GM18499 (cell line): ENCODE measurements at regions not wholly inside any gene's neighbourhood (a gene's known extent, or its start where the extent isn't known, plus 50 kb on each side); places are given as distances from the start of the nearest gene placed in this dataset.
A peak's percentile ranks its signal among the peaks of the same experiment; 100 is the strongest.
"Not testable (repeated sequence)": the region's sequence is repeated elsewhere in the genome, so short reads cannot be mapped to it uniquely, and the experiment has no call there.

Experiments used
- ATAC-seq: cut with Tn5 transposase; IDR thresholded peaks from one replicate; pipeline ENCODE4 v1.9.1; 2021; ENCODE audit warnings: moderate number of reproducible peaks; ENCODE audit not compliant: insufficient read depth, unreplicated experiment

- ATAC-seq: not testable (repeated sequence)
These were observed 140.9 kb upstream of the GOLGA6L4 start for GRCh38 chr15:84094720-84095119.

- not testable (repeated sequence) for ATAC-seq
These were observed 138.5 kb upstream of the GOLGA6L4 start for GRCh38 chr15:84097053-84097452.

DNA sequence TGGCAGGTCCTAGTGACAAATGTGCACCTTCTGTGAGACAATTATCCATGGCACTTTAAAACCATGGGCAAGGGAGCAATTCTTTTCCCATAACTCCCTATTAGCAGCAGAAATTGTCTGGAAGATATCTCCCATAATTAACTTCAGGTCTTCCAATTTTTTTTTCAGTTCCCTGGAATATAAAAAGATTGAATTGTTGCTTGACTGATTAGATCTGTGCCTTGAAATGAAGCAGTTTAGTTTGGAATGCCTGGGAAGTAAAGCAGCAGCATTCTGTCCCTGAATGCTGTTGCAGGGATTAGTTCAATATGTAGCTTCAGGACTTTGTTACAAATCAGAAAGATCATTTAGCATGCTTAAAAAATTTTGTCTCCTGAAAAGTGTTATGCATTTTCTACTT, 137.0 kb upstream of the GOLGA6L4 start:
- no peak for ATAC-seq

GRCh38 chr15:84099181-84099580, 136.4 kb upstream of the GOLGA6L4 start:
- ATAC-seq: no peak

GRCh38 chr15:84103345-84103744, 132.2 kb upstream of the GOLGA6L4 start:
- ATAC-seq: no peak

DNA sequence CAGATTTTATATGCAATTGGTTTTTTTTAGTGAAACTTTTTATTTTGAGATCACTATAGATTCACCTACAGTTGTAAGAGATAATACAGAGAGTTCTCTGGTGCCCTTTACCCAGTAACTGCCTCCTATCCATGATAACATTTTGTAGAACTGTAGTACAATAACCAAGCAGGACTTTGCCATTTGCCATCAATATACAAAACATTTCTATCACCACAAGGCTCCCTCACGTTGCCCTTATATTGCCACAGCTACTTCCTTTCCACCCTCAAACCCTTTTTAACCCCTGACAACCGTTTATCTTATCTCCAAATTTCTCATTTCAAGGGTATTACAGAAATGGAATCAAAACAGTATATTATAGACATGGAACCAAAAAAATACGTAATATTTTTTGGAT, 130.7 kb upstream of the GOLGA6L4 start:
- ATAC-seq: no peak

- ATAC-seq: no peak
These were observed 126.8 kb upstream of the GOLGA6L4 start for GRCh38 chr15:84108728-84109127.

DNA sequence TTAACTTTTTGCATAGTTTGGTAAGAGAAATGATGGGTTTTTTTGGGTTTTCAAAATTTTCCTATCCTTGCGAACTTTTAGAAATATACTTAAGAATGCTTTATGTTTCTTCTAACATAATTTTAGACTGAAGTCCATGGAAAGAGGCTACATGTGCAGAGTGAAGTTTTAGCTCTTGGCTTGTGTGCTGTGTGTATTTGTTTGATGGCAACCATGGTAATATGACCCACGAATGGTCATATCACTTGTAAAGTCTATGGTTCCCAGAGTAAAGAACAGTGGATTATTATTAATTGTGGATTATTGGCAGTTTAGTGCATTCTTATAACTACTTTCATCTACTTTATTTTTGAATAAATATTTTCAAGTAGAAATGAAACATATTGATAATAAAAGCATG, 124.0 kb upstream of the GOLGA6L4 start:
- ATAC-seq: no peak

DNA sequence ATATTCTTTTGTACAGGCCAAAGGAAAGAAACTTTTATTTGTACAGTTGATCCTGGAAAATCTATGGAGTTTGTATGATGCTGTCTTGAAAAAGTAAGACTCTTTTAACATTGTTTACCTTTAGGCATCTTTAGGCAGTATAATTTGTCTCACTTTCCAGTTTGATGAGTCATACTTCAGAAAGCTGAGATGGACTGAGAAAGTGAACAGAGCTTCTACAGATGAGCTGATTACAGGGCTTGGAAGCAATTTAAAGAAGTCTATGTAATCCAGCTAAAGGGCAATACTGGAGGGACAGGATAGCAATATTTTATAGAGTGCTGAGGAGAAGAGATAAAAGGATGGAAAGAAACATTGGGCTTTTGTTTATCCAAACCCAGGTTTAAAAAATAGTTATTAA, 123.5 kb upstream of the GOLGA6L4 start:
- ATAC-seq: no peak

DNA sequence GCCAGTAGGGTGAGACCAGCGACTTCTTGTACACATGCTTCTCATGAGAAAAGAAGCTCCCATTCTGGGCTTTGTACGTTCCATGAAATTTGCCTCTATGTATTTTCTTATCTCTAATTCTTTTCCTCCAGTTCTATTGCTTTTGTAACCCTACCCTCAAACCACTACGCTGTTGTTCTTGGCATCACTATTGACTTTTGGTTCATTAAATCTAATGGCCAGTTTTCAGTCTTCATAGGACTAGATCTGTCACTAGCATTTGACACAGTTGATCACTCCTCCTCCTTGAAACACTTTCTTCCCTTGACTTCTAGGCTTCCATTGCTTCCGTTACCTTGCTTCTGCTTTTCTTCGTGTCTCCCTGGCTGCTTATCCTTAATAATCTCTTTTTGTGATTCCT, 121.7 kb upstream of the GOLGA6L4 start:
- no peak for ATAC-seq

GRCh38 chr15:84114680-84115079, 120.9 kb upstream of the GOLGA6L4 start:
- not testable (repeated sequence) for ATAC-seq

GRCh38 chr15:84119351-84119750, 116.2 kb upstream of the GOLGA6L4 start:
- ATAC-seq: not testable (repeated sequence)

GRCh38 chr15:84120903-84121302, 114.7 kb upstream of the GOLGA6L4 start:
- not testable (repeated sequence) for ATAC-seq

DNA sequence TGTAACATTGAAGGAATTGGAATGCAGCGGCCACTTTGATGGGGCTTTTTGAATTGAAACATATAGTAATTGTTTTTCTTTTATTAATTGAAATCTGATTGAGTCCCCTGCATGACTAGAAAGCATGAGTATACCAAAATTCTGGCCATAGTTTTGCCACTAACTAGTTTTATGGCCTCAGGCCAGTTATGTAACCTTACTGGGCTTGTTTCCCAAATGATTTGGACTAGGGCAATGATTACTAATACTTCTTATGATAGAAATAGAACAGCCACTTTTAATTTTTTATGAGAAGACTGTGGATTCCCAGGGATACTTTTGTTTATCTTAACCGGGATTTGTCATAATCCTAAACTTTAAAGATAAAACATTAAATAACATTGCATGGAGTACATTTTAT, 106.9 kb upstream of the GOLGA6L4 start:
- ATAC-seq: not testable (repeated sequence)

- not testable (repeated sequence) for ATAC-seq
These were observed 105.3 kb upstream of the GOLGA6L4 start for GRCh38 chr15:84130098-84130831.

DNA sequence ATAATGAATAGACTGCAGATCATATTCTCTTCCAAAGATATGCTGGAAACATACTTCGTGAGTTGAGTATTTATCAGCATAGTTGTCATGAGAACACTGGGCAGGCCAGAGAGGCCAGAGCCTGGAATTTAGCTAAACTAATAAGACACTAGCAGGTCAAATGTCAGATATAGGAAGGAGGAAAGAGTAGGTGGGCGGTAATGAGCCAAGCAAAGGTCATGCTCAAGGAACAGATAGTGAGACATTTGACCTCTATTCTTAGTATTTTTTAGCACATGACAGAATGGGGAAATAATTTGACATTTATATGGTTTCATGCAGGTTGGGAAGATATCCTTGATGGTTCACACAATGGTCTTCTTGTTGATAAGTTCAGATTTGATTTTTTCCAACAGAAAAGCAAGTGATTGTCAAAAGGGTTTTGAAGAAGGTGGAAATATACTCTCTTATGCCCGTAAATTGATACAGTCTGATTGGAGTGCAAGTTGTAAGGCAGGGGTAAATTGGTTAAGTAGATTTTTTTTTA, 99.6 kb upstream of the GOLGA6L4 start:
- not testable (repeated sequence) for ATAC-seq

- ATAC-seq: peak; percentile 84
These were observed 92.7 kb upstream of the GOLGA6L4 start for GRCh38 chr15:84142888-84143337.

- ATAC-seq: no peak
These were observed 91.7 kb upstream of the GOLGA6L4 start for GRCh38 chr15:84143753-84144314.

GRCh38 chr15:84144946-84145345, 90.6 kb upstream of the GOLGA6L4 start:
- ATAC-seq: not testable (repeated sequence)

GRCh38 chr15:84146299-84146698, 89.3 kb upstream of the GOLGA6L4 start:
- ATAC-seq: not testable (repeated sequence)

- ATAC-seq: not testable (repeated sequence)
These were observed 88.3 kb upstream of the GOLGA6L4 start for GRCh38 chr15:84147307-84147706.
